GM12891 (cell line): ENCODE measurements at regions not wholly inside any gene's neighbourhood (a gene's known extent, or its start where the extent isn't known, plus 50 kb on each side); places are given as distances from the start of the nearest gene placed in this dataset.
A peak's percentile ranks its signal among the peaks of the same experiment; 100 is the strongest.

ENCODE experiments used
- DNase-seq: peaks from one replicate; pipeline ENCODE4 v3.0.0; 2011; ENCODE audit warnings: low spot score; ENCODE audit not compliant: insufficient read length
- FAIRE-seq: peaks from 2 replicates; lab custom pipeline; 2011; peaks lifted over from hg19 to GRCh38; lab: Jason Lieb, UNC
- PAX5 ChIP-seq: IDR thresholded peaks from 2 replicates; pipeline ENCODE4 v1.6.1; 2011; ENCODE audit warnings: low read length, moderate library complexity, mild to moderate bottlenecking; ENCODE audit not compliant: insufficient read depth, severe bottlenecking
- POLR2A ChIP-seq: IDR thresholded peaks from 2 replicates; pipeline ENCODE4 v1.6.1; 2011; ENCODE audit warnings: low read depth, low read length, control low read depth
- POLR2AphosphoS5 ChIP-seq: IDR thresholded peaks from 2 replicates; pipeline ENCODE4 v1.6.1; 2011; ENCODE audit warnings: low read depth, low read length, control low read depth
- POU2F2 ChIP-seq: IDR thresholded peaks from 2 replicates; pipeline ENCODE4 v1.6.1; 2011; ENCODE audit warnings: low read depth, mild to moderate bottlenecking, control low read depth, low read length, moderate library complexity
- SPI1 ChIP-seq: IDR thresholded peaks from 2 replicates; pipeline ENCODE4 v1.6.1; 2011; ENCODE audit warnings: low read depth, low read length, control low read depth
- TAF1 ChIP-seq: IDR thresholded peaks from 2 replicates; pipeline ENCODE4 v1.6.1; 2011; ENCODE audit warnings: low read depth, low read length, control low read depth

GRCh38 chr5:155591273-155591672 lies 577.7 kb downstream of the KIF4B start:
- no peak for TF ChIP-seq POLR2A
- no peak for TF ChIP-seq SPI1
- TF ChIP-seq TAF1: no peak
- TF ChIP-seq POU2F2: no peak
- TF ChIP-seq PAX5: no peak
- no peak for TF ChIP-seq POLR2AphosphoS5
- DNase-seq: no peak
- no peak for FAIRE-seq

- DNase-seq (no peak), FAIRE-seq (no peak)
- no peak for TF ChIP-seq SPI1
- no peak for TF ChIP-seq POU2F2
- TF ChIP-seq POLR2A: no peak
- TF ChIP-seq TAF1: no peak
- TF ChIP-seq POLR2AphosphoS5: no peak
- TF ChIP-seq PAX5: no peak
Observed at GRCh38 chr5:155594270-155594669, 580.7 kb downstream of the KIF4B start.

GRCh38 chr5:155595791-155596190 lies 582.2 kb downstream of the KIF4B start:
- no peak for DNase-seq
- no peak for TF ChIP-seq PAX5
- TF ChIP-seq TAF1: no peak
- no peak for TF ChIP-seq POLR2A
- TF ChIP-seq POLR2AphosphoS5: no peak
- TF ChIP-seq POU2F2: no peak
- no peak for TF ChIP-seq SPI1
- no peak for FAIRE-seq

DNA sequence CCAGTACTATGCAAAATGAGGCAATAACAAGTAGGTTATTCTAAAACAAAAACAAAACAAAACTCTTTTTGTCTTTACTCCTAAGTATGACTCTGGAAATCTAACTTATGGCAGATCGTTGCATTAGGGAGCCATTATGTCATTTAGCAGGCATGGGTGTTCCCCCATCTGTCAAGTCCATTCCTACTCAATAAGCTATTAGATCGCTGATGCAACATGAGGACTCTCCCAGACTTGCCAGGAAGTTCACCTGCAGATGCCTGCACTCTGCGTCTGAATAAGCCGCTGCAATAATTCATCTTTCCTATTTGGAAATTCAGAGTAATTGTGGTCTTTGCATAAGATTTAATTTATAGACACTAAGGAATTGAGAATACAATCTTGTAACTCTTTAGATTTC lies 585.0 kb downstream of the KIF4B start:
- TF ChIP-seq POLR2AphosphoS5 (no peak), TAF1 (no peak), POLR2A (no peak), SPI1 (no peak), PAX5 (no peak)
- FAIRE-seq (no peak), DNase-seq (no peak)

DNA sequence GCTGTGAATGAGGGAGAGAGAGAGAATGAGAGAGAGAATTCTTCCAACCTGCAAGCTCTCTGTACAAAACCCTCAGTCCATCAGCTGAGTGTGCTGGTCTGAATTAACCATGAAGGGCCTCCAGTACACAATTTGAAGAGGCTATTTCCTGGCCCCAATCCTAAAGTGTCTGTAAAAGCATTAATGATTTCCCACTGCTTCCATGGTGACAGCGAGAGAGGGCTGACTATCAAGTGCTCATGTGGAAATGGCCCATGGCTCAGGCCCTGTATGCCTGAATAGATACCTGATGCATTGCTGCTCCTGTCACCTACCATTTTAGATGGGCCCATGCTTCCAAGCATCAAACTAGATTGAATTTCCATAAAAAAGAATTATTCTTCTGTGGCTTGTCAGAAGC lies 592.4 kb downstream of the KIF4B start:
- FAIRE-seq (no peak), DNase-seq (no peak)
- TF ChIP-seq POLR2A (no peak), SPI1 (no peak), PAX5 (no peak), POLR2AphosphoS5 (no peak), POU2F2 (no peak), TAF1 (no peak)

- FAIRE-seq: no peak
- peak; percentile 16 for DNase-seq
- no peak for TF ChIP-seq SPI1
- no peak for TF ChIP-seq PAX5
- TF ChIP-seq POLR2A: no peak
Observed at GRCh38 chr5:155616779-155617392, 603.3 kb downstream of the KIF4B start.

- DNase-seq (no peak), FAIRE-seq (no peak)
- TF ChIP-seq SPI1: no peak
- TF ChIP-seq POLR2A: no peak
- TF ChIP-seq POLR2AphosphoS5: no peak
- TF ChIP-seq PAX5: no peak
- TF ChIP-seq TAF1: no peak
- TF ChIP-seq POU2F2: no peak
Observed at GRCh38 chr5:155619688-155620087, 606.1 kb downstream of the KIF4B start.

GRCh38 chr5:155620821-155621410 lies 607.4 kb downstream of the KIF4B start:
- TF ChIP-seq POLR2AphosphoS5 (no peak), TAF1 (no peak), POLR2A (no peak)
- no peak for FAIRE-seq
- DNase-seq: no peak

GRCh38 chr5:155624597-155625241 lies 611.2 kb downstream of the KIF4B start:
- DNase-seq (no peak), FAIRE-seq (no peak)
- TF ChIP-seq SPI1 (no peak), PAX5 (no peak), POLR2AphosphoS5 (no peak), TAF1 (no peak), POLR2A (no peak)

GRCh38 chr5:155625315-155625714 lies 611.8 kb downstream of the KIF4B start:
- DNase-seq (no peak), FAIRE-seq (no peak)
- no peak for TF ChIP-seq SPI1
- TF ChIP-seq TAF1: no peak
- TF ChIP-seq POLR2AphosphoS5: no peak
- no peak for TF ChIP-seq POLR2A
